ENCODE measurements at regions not wholly inside any gene's neighbourhood (a gene's known extent, or its start where the extent isn't known, plus 50 kb on each side); places are given as distances from the start of the nearest gene placed in this dataset.

DNA sequence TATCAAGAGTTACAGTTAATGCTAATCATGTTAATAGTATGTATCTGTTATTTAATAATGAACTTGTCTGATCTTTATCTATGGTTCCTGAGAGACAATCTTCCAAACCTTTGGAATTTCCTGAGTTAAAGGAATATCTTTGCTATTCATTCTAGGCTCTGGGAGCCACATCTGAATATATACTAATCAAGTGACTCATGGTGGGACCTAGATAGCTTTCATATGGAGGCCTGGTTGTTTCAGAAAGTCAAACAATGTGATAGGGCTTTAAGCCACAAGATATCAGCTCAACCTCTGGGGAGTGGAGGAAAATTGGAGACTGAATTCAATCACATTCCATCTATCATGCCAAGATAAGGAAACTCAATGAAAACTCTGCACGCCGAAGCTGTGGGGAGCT lies 746.4 kb downstream of the TNS3 start:
- no peak for TF ChIP-seq SUZ12 (IDR thresholded peaks at IDR 0.05)
- no peak for TF ChIP-seq SP1 (IDR thresholded peaks at IDR 0.05)
- TF ChIP-seq FOXK2 (IDR thresholded peaks at IDR 0.05): no peak
- TF ChIP-seq FOXM1 (IDR thresholded peaks at IDR 0.05; ENCODE audit: borderline replicate concordance): no peak
- TF ChIP-seq, protein P1, sequence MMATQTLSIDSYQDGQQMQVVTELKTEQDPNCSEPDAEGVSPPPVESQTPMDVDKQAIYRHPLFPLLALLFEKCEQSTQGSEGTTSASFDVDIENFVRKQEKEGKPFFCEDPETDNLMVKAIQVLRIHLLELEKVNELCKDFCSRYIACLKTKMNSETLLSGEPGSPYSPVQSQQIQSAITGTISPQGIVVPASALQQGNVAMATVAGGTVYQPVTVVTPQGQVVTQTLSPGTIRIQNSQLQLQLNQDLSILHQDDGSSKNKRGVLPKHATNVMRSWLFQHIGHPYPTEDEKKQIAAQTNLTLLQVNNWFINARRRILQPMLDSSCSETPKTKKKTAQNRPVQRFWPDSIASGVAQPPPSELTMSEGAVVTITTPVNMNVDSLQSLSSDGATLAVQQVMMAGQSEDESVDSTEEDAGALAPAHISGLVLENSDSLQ (IDR thresholded peaks at IDR 0.05): no peak
- TF ChIP-seq HDGF (IDR thresholded peaks at IDR 0.05; ENCODE audit: borderline replicate concordance): no peak
- no peak for TF ChIP-seq ARNT (IDR thresholded peaks at IDR 0.05)
- TF ChIP-seq NFRKB (IDR thresholded peaks at IDR 0.05): no peak
- TF ChIP-seq ELF4 (IDR thresholded peaks at IDR 0.05): no peak
- no peak for TF ChIP-seq LEF1 (IDR thresholded peaks at IDR 0.05; ENCODE audit: borderline replicate concordance)
- TF ChIP-seq BHLHE40 (IDR thresholded peaks at IDR 0.05; ENCODE audit: borderline replicate concordance): no peak

All from HEK293T (cell line).